ENCODE measurements at regions not wholly inside any gene's neighbourhood (a gene's known extent, or its start where the extent isn't known, plus 50 kb on each side); places are given as distances from the start of the nearest gene placed in this dataset.

DNA sequence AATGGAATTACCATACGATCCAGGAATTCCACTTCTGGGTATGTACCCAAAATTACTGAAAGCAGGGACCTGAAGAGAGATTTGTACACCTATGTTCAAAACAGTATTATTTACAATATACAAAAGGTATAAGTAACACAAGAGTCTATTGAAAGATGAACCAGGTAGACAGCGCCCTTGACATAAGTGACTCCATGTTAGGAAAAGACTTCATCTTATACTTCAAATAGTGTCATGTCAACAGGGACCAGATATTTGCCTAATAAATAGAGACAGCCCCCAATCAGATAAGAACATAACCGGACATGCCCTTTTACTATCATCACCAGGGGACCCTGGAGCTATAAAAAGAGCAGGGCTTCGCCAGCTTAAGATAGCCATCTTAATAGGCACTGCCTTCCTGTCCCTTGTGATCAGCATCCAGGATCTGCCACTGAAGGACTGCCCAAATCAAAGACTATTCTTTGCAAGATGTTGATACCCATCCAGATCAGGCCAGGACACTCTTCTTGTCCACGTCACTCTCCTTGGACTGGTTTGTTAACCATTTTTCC lies 309.0 kb upstream of the SULF2 start:
- TF ChIP-seq, protein P1, sequence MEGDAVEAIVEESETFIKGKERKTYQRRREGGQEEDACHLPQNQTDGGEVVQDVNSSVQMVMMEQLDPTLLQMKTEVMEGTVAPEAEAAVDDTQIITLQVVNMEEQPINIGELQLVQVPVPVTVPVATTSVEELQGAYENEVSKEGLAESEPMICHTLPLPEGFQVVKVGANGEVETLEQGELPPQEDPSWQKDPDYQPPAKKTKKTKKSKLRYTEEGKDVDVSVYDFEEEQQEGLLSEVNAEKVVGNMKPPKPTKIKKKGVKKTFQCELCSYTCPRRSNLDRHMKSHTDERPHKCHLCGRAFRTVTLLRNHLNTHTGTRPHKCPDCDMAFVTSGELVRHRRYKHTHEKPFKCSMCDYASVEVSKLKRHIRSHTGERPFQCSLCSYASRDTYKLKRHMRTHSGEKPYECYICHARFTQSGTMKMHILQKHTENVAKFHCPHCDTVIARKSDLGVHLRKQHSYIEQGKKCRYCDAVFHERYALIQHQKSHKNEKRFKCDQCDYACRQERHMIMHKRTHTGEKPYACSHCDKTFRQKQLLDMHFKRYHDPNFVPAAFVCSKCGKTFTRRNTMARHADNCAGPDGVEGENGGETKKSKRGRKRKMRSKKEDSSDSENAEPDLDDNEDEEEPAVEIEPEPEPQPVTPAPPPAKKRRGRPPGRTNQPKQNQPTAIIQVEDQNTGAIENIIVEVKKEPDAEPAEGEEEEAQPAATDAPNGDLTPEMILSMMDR (conservative IDR thresholded peaks at IDR 0.05; ENCODE audit: low read length): no peak
- no peak for TF ChIP-seq EZH2phosphoT487 (IDR thresholded peaks at IDR 0.05; ENCODE audit: borderline replicate concordance)
